GM18502 (cell line): ENCODE measurements at regions not wholly inside any gene's neighbourhood (a gene's known extent, or its start where the extent isn't known, plus 50 kb on each side); places are given as distances from the start of the nearest gene placed in this dataset.

Experiments used
- ATAC-seq: cut with Tn5 transposase; IDR thresholded peaks from one replicate; pipeline ENCODE4 v1.9.1; 2021; ENCODE audit warnings: mild to moderate bottlenecking; ENCODE audit not compliant: unreplicated experiment, poor library complexity

DNA sequence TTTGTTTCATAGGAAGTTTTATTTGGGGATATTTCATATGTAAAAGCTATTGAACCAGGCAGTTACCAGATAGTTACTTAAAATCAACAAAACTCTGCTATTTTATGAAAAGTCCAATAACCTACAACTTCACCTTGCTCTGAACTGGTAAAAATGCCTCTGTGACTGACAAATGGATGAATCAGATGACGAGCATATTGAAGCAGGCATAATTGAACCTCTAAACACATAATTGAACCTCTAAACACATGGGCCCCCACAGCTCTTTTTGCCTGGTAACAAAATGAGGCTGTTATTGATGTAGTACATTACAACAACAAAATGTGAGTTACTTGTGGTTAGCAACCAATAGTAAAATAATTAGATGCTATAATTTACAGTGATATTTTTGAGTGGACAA, 99.7 kb downstream of the MBL2 start:
- ATAC-seq: no peak

DNA sequence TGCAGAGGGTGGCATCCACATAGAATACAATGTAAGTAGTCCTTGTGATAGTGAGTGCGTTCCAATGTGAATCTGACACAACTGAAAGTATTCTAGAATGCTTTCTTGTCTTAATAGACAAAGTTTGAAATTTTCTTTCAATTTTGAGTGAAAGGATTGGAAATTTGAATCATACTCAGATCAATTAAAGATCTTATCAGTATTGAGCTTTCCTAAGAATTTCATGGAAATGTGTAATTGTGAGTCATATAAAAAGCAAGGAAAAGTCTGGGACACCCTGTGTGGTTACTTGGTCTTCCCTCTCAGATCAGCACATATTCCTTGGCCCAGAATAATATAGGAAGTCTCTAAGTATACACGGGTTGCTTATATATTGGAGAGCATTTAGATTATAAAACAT, 99.1 kb downstream of the MBL2 start:
- no peak for ATAC-seq

DNA sequence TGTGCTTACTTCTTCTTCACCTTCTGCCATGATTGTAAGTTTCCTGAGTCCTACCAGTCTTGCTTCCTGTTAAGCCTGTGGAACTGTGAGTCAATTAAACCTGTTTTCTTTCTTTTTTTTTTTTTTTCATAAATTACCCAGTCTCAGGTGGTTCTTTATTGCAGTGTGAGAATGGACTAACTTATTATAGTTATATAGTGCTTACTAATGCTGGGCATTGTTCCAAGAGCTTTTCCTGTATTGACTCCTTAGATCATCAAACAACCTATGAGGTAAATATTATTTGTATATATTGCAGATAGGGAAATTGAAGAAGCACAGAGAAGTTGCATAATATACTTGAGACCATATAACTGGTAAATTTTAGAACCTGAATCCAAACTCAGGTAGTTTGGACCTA, 98.1 kb downstream of the MBL2 start:
- no peak for ATAC-seq

- no peak for ATAC-seq
Observed at GRCh38 chr10:52677086-52677485, 95.5 kb downstream of the MBL2 start.

DNA sequence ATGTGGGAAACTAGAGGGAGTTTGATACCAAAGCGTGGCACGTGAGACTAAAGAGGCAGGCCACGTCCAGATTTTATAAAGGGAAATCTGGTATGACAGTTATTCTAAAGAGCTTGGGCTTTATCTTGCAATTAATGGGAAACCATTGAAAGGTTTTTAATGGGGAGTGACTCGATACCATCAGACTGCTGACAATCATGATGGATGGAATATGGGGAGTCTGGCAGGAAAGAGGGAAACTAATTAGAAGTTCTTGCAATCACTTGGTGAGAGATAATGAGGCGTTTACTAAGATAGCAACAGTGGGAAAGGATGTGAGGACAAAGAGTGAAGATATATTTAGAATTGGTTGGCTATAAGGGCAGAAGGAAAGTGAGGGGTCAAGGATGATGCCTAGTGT, 94.0 kb downstream of the MBL2 start:
- no peak for ATAC-seq

DNA sequence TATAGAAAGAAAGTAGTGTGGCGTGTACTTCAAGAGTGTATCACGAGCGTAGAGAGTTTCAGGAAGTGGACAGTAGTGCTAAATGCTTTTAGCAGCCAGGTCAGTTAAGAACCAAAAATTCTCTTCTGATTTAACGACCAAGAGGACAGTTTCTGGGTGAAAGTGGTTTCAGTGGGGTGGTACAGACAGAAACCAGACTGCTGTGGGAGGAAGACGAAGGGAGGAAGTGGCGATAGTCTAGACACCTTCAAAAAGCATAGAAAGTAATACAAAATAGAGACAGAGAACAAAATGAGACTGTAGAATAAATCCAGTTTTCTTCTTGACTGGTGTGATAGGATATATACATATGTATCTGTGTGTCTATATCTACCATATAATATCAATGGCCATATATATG, 93.5 kb downstream of the MBL2 start:
- ATAC-seq: no peak

GRCh38 chr10:52682766-52683165, 89.8 kb downstream of the MBL2 start:
- ATAC-seq: no peak

GRCh38 chr10:52683776-52684175, 88.8 kb downstream of the MBL2 start:
- no peak for ATAC-seq

- no peak for ATAC-seq
Observed at GRCh38 chr10:52688899-52689298, 83.7 kb downstream of the MBL2 start.

DNA sequence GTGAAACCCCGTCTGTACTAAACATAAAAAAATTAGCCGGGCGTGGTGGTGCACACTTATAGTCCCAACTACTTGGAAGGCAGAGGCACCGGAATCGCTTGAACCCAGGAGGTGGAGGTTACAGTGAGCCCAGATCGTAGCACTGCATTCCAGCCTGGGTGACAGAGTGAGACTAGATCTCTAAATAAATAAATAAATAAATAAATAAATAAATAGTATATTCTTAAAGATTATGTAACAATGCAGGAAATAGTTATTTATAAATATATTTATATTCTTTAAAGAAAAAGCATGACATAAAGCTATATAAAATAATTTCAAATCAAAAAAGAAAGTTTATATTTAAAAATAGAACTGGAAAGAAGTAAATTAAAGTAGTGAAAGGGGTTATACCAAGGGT, 76.4 kb downstream of the MBL2 start:
- no peak for ATAC-seq

- no peak for ATAC-seq
Observed at GRCh38 chr10:52701647-52702046, 70.9 kb downstream of the MBL2 start.

GRCh38 chr10:52703451-52703850, 69.1 kb downstream of the MBL2 start:
- ATAC-seq: no peak

GRCh38 chr10:52703898-52704297, 68.7 kb downstream of the MBL2 start:
- ATAC-seq: no peak

GRCh38 chr10:52706332-52707070, 66.1 kb downstream of the MBL2 start:
- no peak for ATAC-seq
